22Rv1 (cell line): ENCODE measurements at regions not wholly inside any gene's neighbourhood (a gene's known extent, or its start where the extent isn't known, plus 50 kb on each side); places are given as distances from the start of the nearest gene placed in this dataset.

Experiments used
- ZFX ChIP-seq: fragments of 450-650 bp; IDR thresholded peaks from 2 replicates; pipeline ENCODE4 v1.6.1; 2017; ENCODE audit warnings: antibody characterized with exemption, borderline replicate concordance
- TF ChIP-seq, protein P1 (sequence below): fragments of 450-650 bp; IDR thresholded peaks from 2 replicates; pipeline ENCODE4 v1.5.1; 2017; ENCODE audit warnings: mild to moderate bottlenecking

DNA sequence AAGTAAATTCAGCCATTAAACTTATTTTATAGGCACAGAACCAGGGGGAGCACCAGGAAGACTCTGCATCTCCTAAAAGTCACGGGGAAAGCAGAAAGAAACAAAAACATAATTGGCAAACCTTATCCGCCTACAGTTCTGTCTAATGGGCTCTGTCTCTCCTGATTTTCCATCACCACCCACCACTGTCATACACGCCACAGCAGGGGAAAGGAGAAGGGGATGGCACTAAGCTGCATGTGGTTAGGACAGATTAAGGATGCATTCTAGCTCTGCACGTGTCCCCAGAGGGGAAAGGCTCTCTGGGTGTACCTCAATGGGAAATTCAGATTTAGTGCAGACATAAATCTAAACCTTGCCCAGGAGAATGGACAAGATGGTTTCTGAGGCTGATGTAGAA lies 359.8 kb downstream of the TMEM114 start:
- TF ChIP-seq, protein P1, sequence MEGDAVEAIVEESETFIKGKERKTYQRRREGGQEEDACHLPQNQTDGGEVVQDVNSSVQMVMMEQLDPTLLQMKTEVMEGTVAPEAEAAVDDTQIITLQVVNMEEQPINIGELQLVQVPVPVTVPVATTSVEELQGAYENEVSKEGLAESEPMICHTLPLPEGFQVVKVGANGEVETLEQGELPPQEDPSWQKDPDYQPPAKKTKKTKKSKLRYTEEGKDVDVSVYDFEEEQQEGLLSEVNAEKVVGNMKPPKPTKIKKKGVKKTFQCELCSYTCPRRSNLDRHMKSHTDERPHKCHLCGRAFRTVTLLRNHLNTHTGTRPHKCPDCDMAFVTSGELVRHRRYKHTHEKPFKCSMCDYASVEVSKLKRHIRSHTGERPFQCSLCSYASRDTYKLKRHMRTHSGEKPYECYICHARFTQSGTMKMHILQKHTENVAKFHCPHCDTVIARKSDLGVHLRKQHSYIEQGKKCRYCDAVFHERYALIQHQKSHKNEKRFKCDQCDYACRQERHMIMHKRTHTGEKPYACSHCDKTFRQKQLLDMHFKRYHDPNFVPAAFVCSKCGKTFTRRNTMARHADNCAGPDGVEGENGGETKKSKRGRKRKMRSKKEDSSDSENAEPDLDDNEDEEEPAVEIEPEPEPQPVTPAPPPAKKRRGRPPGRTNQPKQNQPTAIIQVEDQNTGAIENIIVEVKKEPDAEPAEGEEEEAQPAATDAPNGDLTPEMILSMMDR: no peak
- TF ChIP-seq ZFX: no peak
